GM23248 (cell line): ENCODE measurements at regions not wholly inside any gene's neighbourhood (a gene's known extent, or its start where the extent isn't known, plus 50 kb on each side); places are given as distances from the start of the nearest gene placed in this dataset.

Experiments used
- EZH2 ChIP-seq: fragments of 200-600 bp; sonication (generic); IDR thresholded peaks from 2 replicates; pipeline ENCODE4 v1.6.1; 2018; ENCODE audit warnings: antibody characterized with exemption, mild to moderate bottlenecking; ENCODE audit not compliant: insufficient read depth, poor library complexity, severe bottlenecking
- EZH2phosphoT487 ChIP-seq: fragments of 200-600 bp; sonication (generic); IDR thresholded peaks from 2 replicates; pipeline ENCODE4 v1.6.1; 2018; ENCODE audit warnings: antibody characterized with exemption, moderate library complexity, mild to moderate bottlenecking, low read depth; ENCODE audit not compliant: insufficient read depth

DNA sequence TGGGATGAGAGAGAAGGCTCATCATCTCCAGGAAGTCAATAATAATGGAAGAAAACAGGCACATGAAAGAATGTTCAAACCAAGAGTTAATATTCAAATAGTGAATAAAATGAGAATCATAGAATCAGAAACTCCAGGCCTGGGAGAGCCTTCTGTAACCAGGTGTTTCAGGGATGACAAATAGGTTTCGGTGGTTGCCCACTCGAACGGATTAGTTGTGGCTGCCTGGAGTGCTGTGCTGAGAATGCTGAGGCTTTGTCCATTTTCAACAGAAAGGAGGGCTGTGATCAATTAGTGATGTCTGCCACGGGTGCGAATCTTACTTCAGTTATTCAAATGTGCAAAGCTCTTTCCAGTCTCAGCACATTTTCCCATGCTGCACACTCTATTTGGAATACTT lies 227.3 kb downstream of the INSIG2 start:
- no peak for TF ChIP-seq EZH2
- TF ChIP-seq EZH2phosphoT487 = no peak
